ENCODE measurements at regions not wholly inside any gene's neighbourhood (a gene's known extent, or its start where the extent isn't known, plus 50 kb on each side); places are given as distances from the start of the nearest gene placed in this dataset.
"Not testable (repeated sequence)": the region's sequence is repeated elsewhere in the genome, so short reads cannot be mapped to it uniquely, and the experiment has no call there.

DNA sequence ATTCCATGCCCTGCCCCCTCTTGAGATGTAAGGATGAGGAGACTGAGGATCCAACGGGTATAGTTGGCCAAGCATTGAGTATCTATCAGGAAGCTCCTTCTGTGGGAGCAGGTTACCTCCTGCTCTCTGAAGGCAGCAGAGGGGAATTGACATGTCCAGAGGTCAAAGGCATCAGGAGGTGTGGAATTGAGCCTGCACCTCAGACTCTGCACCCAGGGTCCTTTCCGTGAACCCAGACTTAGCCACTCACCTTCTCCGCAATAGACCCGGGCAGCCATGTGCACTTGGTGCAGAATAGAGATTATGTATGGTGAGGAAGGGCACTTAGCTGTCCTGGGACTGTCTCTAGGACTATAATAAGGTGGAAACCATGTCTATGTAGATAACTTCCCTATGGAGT lies 399.0 kb upstream of the TPM1 start:
- no peak for DNase-seq (ENCODE audit: low spot score)

DNA sequence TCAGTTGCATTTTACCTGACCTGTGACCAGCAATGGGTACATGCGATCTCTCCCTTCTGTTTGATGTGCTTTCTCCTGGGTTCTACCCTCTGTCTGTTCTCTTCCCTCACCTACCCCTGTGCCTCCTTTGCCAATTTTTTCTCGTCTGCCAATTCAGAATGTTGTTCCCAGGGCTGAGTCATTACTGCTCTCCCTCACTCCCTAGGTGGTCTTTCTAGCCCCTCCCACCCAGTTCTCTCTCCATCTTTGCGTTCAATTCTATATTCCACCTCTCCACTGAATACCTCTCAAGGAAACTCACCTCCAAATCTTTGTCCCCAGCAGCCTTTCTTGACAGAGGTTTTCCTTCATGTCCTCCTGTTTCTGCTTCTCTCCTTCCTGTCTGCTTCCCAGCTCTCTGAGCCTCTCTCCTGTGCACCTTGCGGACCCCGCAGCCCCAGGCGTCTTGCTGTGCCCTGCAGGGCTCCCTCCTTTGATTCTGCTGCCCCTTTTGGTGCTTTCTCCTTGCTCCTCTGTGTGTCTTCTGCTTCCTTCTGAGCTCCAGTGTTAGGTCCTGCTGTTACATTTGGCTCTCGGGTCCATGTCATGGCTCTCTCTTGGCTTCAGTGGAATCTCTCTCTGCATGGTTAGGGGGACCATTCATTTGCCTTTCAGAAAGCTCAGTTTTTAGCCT lies 398.2 kb upstream of the TPM1 start:
- DNase-seq (ENCODE audit: low spot score), result no peak

DNA sequence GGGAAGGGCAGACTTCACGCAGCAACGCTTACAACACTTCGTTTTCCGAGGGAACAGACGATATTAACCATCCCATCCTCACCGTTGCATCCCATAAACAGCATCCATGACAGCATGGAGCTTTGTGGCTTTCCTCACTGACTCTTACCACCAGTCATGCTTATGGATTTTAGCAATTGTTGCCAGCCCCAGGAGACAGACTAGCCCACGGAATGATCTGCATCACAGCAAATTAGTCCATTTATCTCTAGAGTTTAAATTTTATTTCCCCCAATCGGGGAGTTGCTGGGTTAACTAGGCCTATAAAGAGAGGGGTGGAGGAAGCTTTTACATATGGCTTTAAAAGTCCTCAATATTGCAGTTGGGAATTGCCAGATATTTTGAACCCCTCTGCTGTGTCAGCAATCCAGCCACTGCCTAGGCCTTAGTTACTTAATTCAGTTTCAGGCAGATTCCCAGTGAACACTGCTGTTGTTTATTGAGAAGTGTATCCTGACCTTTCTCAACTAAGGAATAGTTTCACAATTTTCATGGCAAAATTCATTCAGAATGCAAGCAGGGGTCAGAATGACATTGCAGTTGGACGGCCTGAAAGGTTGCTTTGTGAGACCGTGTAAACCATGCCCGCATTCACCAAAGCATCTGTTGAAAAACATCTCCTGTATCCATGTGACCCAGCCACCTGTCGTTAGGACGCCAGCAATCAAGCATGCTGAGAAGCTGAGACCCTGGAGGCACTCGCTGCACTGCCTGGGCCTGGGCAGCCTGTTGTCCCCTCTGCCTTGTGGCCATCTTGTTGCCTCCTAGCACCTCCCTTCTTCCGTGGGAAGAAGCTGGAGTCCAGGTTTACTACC lies 397.4 kb upstream of the TPM1 start:
- no peak for DNase-seq (ENCODE audit: low spot score)

DNA sequence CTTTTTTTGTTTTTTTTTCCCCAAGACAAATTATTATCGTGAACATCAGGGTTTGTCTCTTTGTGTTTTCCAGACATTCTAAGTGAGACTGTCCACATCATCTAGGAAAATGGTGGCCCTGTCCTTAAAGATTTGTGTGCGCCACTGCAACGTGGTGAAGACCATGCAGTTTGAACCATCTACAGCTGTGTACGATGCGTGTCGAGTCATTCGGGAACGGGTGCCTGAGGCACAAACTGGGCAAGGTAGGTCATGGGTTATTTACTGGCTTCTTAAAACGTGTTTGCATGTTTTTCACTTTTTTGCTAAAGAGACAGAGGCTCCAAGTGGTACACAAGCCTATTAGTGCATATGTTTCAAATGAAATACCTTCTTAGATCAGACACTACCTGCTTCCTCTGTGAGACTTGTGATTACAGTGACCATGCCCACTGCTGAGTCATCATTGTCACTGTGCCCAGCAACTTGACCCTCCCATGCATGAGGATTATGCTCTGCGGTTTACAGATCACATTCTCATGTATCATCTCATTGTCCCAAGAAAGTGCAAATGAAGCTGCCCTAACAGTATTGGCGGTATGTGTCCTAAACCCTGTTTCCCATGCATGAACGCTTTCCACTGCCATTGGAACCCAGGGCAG lies 395.2 kb upstream of the TPM1 start:
- peak; percentile 70 for DNase-seq (ENCODE audit: low spot score)

DNA sequence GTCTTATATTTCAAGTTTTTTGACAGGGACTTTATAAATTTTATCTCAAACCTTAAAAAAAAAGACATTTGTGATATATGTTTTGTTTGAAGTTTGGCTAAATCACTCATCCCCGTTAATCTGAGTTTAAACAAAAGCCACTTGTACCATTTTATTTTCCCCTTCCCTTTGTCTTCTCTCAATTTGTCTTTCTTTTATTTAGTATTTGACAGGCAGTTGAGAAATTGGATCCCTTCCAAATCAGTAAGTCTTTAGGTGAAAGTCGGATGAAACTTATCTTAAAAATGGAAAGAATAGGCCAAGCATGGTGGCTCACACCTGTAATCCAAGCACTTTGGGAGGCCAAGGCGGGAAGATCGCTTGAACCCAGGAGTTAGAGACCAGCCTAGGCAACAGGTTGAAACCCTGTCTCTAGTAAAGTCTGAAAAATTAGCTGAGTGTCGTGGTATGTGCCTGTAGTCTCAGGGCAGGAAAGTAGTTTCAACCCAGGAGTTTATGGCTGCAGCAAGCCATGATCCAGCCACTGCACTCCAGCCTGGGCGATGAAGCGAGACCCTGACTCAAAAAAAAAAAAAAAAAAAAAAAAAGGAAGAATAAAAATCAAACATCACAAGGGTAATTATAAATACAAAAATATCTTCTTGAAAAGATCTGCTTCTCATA lies 394.6 kb upstream of the TPM1 start:
- DNase-seq (ENCODE audit: low spot score), result no peak

DNA sequence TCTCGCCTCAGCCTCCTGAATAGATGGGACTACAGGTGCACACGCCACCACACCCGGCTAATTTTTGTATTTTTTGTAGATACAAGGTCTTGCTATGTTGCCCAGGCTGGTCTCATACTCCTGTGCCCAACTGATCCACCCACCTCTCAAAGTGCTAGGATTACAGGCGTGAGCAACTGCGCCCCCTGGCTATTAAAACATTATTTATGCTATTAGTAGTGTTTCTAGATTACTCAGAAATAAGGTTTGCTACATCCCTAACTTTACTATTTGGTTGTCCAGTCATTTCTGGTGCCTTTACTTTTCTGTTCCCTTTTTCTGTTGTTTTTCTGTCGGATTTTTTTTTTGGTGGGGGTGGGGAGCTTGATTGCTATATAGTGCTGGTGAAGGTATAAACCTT lies 393.6 kb upstream of the TPM1 start:
- no peak for DNase-seq (ENCODE audit: low spot score)

DNA sequence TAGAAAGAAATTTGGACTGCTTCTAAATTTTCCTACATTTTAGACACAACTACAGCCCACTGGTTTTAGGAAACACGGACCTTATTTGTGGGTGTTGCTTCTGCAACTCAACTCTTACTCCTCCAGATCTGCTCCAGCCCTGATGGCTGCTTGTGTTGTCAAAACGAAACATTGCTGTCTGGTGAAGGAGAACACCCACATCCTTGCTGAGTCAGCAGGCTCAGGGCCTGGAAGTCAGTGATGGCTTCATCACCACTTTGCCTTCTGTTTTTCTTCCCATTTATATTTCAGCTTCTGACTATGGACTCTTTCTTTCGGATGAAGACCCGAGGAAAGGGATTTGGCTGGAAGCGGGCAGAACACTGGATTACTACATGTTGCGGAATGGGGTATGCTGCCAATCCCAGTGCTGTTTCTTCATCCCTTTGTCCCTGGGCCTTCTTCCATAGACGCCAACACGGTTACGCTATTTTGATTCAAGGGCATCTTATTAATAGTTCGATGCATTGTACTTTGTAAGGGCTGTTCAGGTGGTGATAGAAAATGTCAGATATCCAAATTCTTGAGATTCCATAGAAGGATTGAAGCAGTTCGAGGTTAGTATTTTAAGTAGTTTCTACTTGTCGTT lies 392.6 kb upstream of the TPM1 start:
- no peak for DNase-seq (ENCODE audit: low spot score)

DNA sequence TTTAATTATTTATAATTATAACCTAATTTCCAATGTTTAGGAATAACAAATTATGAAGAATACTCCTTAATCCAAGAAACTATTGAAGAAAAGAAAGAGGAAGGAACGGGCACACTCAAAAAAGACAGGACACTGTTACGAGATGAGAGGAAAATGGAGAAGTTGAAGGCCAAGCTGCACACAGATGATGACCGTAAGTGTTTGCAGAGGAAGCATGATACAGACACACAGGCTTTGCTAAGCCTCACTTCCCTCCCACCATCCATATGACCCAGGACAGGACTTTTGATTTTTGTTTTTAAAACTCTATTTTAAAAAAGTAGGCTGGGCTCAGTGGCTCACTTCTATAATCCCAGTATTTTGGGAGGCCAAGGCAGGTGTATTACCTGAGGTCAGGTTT lies 389.4 kb upstream of the TPM1 start:
- DNase-seq (ENCODE audit: low spot score), result no peak

DNA sequence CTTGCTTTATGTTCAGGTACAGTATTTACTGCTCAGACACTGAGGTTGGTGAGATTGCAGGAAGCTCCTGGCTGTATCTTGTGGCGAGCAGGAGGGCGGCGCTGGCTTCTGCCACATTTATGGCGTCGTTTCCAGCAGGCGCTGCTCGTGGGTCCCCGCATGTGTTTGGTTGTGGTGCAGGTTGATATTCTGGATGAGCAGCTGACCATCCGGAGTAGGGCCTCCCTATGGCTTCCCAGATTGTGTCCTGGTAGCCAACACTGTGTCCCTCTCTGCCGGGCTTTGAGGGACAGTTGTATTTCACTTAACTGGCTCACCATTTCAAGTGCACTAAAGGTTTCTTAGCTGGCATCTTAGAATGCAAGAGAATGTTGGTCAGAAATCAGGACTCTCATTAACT lies 386.5 kb upstream of the TPM1 start:
- no peak for DNase-seq (ENCODE audit: low spot score)

DNA sequence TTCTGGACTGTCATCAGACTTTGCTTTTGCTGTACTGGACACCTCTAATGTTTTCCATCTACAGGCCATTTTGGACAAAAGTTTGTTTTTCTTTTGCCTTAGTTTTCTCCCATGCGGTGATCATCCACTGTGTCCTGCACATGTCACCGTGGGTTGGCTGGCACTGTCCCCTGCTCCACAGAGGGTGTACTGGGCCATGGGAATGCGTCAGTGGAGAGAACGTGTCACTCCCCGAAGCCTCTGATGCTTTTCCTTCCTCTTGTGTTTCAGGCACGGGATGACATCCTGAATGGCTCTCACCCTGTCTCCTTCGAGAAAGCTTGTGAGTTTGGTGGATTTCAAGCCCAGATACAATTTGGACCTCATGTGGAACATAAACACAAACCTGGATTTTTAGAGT lies 385.0 kb upstream of the TPM1 start:
- not testable (repeated sequence) for DNase-seq (ENCODE audit: low spot score)

DNA sequence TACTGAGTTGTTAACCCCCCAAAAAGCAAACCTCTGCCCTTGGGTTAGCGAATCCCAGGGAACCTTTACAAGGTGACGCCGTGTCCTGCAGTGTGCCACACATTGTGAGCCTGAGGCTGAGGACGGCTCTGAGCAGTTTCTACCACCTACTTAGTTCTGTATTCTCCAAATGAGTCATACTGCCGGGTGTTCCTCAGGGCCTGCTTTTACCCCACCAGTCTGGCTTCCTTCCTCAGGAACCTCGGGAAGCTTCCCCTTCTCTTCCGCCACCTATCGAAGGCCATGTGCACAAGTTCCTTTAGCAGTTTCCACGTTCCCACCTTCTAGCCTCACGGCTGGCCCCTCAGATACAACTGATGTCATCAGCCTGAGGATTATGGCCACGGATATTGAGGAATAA lies 384.0 kb upstream of the TPM1 start:
- no peak for DNase-seq (ENCODE audit: low spot score)

DNA sequence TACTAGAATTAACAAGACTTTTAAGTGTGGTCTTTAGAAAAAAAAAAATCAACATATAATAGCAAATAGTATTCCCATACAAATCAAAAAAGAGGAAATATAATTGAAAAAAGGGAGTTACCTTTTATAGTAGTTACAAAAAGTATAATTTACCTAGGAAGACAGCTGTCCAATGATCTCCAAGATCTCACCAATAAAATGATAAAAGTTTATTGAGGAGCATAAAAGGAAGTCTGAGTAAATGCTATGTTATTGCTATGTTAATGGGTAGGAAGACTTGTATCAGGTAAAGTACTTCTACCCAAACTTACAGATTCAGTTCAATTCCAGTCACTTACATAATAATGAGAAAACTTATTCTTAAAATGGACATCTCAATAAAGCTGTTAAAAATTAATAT lies 379.0 kb upstream of the TPM1 start:
- no peak for DNase-seq (ENCODE audit: low spot score)

DNA sequence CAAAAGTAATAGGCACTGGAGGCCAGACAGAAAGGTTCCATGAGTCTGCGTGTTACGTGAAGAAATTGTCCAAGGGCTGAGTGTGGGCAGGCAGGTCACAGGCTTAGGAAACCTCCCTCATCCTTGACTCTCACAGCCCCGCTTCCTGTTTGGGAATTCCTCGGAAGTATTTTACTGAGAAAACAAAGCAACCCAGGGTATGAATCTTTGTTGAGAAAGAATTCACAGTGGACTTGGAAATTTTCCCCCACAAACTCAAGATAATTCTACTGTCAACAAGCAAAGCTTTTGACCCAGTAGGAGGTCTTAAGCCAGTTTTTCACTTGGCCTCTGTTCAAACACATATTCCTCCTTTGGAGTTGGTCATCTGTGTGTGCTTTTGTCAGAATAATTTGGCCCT lies 377.1 kb upstream of the TPM1 start:
- DNase-seq (ENCODE audit: low spot score), result peak; percentile 42

DNA sequence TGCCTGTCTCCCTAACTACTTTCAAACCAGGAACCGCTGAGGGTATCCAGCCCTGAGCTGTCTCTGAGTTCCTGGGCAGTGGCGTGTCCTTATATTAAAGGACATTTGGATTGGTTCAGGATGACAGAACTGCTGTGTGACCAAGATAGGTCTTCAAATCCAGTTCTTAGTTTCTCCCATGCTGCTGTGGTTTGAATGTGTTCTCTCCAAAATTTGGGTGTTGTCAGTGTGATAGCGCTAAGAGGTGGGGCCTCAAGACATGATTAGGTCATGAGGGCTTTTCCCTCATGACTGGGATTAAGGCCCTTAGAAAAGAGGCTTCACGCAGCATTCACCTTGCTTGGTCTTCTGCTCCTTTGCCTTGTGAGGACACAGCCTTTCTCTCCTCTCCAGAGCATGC lies 376.5 kb upstream of the TPM1 start:
- DNase-seq (ENCODE audit: low spot score), result peak; percentile 2

DNA sequence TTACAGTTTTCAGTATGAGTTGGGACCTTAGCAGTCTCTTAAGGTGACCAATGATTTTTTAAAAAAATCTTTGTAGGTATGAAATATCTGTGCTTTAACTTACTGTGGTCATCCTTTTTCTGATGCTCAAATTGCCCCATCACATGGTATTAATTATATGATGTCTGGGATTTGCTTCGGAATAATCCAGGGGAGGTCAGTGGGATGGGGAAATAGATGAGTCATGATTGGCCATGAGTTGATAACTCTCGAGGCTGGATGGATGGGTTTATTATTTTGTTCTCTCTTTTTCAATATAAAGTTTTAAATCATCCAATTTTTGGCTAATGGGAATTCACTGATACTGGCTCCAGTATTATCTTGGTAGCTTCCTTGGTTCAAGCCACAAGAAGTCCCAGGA lies 370.3 kb upstream of the TPM1 start:
- DNase-seq (ENCODE audit: low spot score), result no peak

DNA sequence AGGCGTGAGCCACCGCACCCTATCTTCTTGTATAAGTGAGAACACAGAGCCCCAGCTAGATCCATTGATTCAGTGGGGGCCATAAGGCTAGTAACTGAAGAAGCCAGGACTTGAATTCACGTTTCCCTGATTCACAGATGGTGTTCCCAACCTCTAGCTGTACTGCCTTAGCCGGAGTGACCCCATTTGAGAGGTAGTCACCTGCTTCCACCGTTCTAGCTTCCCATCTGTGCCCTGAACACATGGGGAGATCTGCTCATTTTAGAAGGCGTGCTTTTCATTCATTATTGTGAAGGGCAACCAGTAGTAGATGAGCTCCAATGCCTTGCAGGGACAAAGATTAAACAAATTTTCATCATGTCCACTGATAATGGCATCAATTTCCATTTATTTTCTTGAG lies 365.7 kb upstream of the TPM1 start:
- no peak for DNase-seq (ENCODE audit: low spot score)

DNA sequence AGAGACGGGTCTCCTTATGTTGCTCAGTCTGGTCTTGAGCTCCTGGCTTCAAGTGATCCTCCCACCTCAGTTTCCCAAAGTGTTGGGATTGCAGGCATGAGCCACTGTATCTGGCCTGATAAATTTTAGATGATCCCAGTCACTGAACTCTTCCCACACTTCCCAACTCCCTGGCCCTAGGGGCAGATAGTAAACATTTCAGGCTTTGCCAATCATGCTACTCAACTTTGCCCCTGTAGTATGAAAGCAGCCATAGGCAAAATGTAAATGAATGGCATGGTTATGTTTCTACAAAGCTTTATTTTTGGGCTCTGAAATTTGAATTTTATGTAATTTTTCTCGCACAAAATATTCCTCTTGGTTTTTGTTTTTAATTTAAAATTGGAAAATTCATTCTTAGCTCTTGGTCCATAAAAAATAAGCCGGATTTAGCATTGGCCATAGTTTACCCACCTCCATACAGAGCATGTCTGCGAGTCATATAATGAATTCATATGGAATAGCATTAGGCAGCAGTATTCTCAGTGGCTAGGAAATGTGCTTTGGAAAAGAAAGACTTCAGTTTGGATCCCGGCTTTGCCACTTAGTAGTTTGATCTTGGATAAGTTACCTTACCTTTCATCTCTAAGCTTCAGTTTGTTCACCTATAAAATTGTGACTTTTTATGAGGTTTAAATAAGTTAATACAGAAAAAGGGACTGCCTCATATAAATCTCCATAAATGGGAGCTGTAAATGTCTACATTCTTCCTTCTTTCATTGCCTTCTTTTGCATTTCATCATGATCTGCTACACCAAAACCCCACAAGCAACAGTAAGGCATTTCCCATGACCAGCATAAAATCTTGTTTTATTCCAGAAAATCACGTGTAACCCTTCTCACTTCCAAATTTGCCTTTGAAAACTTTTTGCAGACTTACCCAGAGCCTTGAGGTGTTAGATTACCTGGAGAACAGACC lies 360.3 kb upstream of the TPM1 start:
- no peak for DNase-seq (ENCODE audit: low spot score)

DNA sequence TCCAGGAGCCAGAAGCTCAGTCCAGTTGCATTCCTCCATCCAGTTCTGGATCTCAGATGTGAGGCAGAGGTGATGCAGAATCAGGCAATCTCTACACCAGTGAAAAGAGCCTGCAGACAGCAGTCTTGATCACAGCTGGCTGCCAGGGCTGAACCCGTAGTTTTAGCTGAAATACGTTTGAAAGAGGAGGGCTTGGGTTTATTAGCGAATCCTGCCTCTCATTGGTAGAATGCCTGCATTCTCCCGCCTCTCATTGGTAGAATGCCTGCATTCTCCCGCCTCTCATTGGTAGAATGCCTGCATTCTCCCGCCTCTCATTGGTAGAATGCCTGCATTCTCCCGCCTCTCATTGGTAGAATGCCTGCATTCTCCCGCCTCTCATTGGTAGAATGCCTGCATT lies 359.4 kb upstream of the TPM1 start:
- not testable (repeated sequence) for DNase-seq (ENCODE audit: low spot score)

DNA sequence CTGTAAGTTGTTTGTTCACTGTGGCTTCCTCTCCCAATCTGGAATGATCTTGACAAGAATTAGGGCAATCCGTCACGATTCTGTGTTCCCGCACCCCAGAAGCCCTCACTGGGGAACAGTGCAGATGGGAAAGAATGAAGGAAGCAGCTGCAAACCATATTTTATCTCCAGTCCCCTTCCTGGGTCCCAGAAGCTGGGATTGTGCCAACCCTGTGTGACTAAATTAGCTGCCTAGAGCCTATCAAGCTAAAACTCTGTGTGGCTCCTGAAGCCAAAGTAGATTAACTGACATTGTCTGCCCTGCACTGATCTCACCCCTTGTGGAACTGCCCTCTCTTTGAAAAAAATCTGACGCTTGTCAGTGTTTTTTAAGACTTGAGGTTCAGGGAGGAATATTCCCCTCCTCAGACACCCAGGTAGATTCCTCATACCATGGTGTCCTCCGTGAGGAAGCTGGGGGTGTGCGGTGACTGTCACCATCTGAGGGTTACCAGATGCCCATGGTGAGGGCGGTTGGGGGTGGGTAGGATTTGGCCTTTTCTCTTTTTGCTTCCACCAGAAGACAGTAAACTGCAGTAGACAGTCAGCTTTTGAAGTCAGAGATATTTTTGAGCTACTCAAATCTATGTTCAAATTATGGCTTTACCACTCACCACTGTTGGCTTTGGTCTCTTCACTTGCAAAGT lies 358.3 kb upstream of the TPM1 start:
- no peak for DNase-seq (ENCODE audit: low spot score)

DNA sequence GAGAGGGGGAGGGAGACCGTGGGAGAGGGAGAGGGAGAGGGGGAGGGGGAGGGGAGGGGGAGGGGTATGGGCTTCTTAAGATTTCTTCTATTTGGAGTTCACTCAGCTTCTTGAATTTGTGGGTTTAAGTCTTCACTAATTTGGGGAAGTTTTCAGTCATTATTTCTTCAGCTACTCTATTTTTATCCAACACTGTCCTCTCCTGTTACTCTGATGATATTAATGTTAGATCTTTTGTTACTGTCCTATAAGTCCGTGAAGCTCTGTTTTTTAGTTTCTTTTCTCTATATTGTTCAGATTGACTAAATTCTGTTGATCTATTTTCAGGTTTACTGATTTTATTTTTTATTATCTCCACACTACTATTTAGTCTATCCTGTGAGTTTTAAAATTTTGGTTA lies 351.5 kb upstream of the TPM1 start:
- no peak for DNase-seq (ENCODE audit: low spot score)

DNA sequence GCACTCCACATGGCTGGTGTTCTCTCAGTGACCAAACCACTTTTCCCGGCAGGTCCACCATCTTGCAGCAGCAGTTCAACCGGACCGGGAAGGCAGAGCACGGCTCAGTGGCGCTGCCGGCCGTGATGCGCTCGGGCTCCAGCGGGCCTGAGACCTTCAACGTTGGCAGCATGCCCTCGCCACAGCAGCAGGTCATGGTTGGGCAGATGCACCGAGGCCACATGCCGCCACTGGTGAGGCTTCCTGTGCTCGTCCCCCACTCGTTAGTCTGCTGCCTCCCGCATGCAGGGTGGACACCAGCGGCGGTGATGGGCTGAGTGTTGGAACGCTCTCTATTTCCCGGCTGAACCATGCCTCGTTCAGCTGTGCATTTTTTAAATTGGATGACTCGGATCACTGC lies 344.9 kb upstream of the TPM1 start:
- DNase-seq (ENCODE audit: low spot score), result no peak

All from COLO829 (cell line).